Astrocyte of the spinal cord (primary cell): ENCODE measurements at regions not wholly inside any gene's neighbourhood (a gene's known extent, or its start where the extent isn't known, plus 50 kb on each side); places are given as distances from the start of the nearest gene placed in this dataset.

Experiments used
- DNase-seq: peaks from one replicate; pipeline ENCODE4 v3.0.0; 2011; ENCODE audit warnings: low read depth, low spot score
- H3K4me3 ChIP-seq: 2 replicates; pipeline ENCODE4 v1.5.1; 2011; ENCODE audit warnings: low read depth, mild to moderate bottlenecking, low read length, moderate library complexity
- CTCF ChIP-seq: IDR thresholded peaks from 2 replicates; pipeline ENCODE4 v1.5.1; 2012; ENCODE audit warnings: low read depth, mild to moderate bottlenecking, low read length, inconsistent platforms
- in situ Hi-C: cut with HindIII; loops from 2 replicates; pipeline ENCODE4 v1.10.0; 2017; ENCODE audit warnings: low sequenced_read_pairs

GRCh38 chr17:34758718-34759117 lies 179.3 kb downstream of the TMEM132E start:
- no peak overlapping the region for H3K4me3 ChIP-seq
- no peak for DNase-seq
- TF ChIP-seq CTCF: no peak
- in situ Hi-C loops: no loop called here

- DNase-seq: no peak
- H3K4me3 ChIP-seq: no peak overlapping the region
- in situ Hi-C loops: no loop called here
- no peak for TF ChIP-seq CTCF
Measured at GRCh38 chr17:34758316-34758715, 178.9 kb downstream of the TMEM132E start.

GRCh38 chr17:34757611-34758010 lies 178.2 kb downstream of the TMEM132E start:
- DNase-seq: no peak
- no peak overlapping the region for H3K4me3 ChIP-seq
- no peak for TF ChIP-seq CTCF
- in situ Hi-C loops: no loop called here

GRCh38 chr17:34757106-34757505 lies 177.7 kb downstream of the TMEM132E start:
- in situ Hi-C loops: no loop called here
- DNase-seq: no peak
- no peak overlapping the region for H3K4me3 ChIP-seq
- TF ChIP-seq CTCF: no peak

- no peak for TF ChIP-seq CTCF
- in situ Hi-C loops: no loop called here
- DNase-seq: no peak
- no peak overlapping the region for H3K4me3 ChIP-seq
Measured at GRCh38 chr17:34756637-34757021, 177.2 kb downstream of the TMEM132E start.

- H3K4me3 ChIP-seq: no peak overlapping the region
- no peak for DNase-seq
- no peak for TF ChIP-seq CTCF
- in situ Hi-C loops: no loop called here
Measured at GRCh38 chr17:34755981-34756636, 176.7 kb downstream of the TMEM132E start.
